G401.6 (cell line): ENCODE measurements at regions not wholly inside any gene's neighbourhood (a gene's known extent, or its start where the extent isn't known, plus 50 kb on each side); places are given as distances from the start of the nearest gene placed in this dataset.

Source experiments
- FAIRE-seq: peaks from 2 replicates; lab custom pipeline; 2012; peaks lifted over from hg19 to GRCh38; lab: Jason Lieb, UNC

GRCh38 chr4:127102361-127102760, 530.4 kb upstream of the INTU start:
- no peak for FAIRE-seq

- no peak for FAIRE-seq
Measured at GRCh38 chr4:127103681-127104115, 529.1 kb upstream of the INTU start.

DNA sequence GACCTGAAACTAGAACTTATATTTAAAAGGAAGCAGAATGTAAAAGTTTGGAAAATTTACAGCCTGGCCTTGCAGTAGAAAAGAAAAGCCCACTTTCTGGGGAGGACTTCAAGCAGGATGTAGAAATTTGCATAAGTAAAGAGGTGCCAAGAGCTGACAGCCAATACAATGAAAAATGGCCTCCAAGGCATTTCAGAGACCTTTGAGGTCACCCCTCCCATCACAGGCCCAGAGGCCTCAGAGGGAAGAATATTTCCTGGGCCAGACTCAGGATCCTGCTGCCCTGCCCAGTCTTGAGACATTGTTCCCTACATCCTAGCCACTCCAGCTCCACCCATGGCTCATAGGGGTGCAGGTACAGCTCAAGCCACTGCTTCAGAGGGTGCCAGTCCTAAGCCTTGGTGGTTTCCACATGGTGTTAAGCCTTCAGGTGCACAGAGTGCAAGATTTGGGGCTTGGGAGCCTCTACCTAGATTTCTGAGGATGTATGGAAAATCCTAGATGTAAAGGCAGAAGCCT, 518.9 kb upstream of the INTU start:
- FAIRE-seq, result no peak

- FAIRE-seq, result no peak
Measured at GRCh38 chr4:127118681-127119080, 514.1 kb upstream of the INTU start.

DNA sequence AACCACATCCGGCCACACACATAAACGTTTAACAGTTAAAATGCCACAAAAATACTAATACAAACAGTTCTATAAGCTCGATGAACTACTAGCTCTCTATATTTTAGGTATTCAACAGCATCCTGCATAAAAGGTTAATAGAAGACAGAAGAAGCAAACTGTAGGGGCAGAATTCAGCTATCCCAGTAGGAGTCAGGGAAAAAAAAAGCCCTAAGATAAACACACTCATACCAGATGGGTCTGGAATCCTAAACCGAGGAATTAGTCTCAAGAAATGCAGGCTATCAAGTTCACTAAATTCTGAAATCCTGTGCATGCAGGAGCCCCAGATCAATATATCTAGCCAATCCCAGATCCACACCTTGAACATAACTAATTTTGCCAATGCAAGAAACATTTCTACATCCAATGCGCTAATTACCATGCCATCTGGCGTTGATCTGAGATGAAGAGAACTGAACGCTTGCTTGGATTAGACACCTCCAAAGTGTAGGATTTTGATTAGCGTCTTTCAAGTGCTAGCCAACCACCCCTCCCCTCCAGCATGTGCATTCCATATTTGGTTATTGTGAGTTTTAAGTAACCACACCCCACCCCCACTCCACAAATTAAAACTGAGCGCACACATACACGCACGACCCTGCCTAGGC, 512.2 kb upstream of the INTU start:
- no peak for FAIRE-seq

DNA sequence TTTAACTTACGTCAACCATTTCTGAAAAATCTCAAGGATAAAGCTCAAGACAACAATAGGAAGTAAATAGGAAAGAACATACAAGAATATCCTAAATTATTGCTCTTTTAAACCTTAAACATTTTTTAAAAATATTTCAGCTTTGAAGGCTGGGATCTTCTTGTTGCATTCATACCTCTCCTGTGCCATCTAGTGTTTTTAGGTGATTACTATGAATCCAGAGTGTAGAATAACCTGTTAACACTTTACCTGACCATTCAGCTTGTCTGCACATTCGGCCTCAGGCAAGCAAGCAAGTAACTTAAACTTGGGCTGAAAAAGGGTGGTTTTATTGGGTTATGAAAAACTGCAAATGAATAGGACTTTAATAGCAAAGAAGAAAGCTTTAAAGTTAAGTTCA, 507.8 kb upstream of the INTU start:
- no peak for FAIRE-seq

DNA sequence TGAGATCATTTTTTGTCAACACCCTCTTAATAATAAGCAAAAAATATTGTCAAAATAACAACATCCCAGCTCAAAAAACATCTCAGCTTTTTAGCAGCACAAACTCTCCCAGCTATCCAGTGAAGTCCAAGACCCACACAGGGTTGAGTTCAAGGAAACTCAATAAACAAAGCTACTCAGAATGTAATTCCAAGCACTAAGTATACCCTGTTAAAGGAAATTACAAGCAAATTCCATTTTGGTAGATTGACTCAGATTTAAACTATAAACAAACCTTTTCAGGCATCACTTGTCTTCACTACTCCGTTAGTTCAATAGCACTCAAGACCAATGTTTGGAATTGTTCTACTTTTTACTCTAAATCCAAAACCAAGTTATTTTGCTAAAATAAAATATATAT, 506.0 kb upstream of the INTU start:
- FAIRE-seq, result no peak

GRCh38 chr4:127131527-127131926, 501.2 kb upstream of the INTU start:
- no peak for FAIRE-seq

GRCh38 chr4:127134490-127134889, 498.3 kb upstream of the INTU start:
- no peak for FAIRE-seq

GRCh38 chr4:127138586-127138985, 494.2 kb upstream of the INTU start:
- no peak for FAIRE-seq

GRCh38 chr4:127139788-127140286, 492.9 kb upstream of the INTU start:
- FAIRE-seq, result no peak

- no peak for FAIRE-seq
Measured at GRCh38 chr4:127140306-127140705, 492.5 kb upstream of the INTU start.

- no peak for FAIRE-seq
Measured at GRCh38 chr4:127141856-127142255, 490.9 kb upstream of the INTU start.

DNA sequence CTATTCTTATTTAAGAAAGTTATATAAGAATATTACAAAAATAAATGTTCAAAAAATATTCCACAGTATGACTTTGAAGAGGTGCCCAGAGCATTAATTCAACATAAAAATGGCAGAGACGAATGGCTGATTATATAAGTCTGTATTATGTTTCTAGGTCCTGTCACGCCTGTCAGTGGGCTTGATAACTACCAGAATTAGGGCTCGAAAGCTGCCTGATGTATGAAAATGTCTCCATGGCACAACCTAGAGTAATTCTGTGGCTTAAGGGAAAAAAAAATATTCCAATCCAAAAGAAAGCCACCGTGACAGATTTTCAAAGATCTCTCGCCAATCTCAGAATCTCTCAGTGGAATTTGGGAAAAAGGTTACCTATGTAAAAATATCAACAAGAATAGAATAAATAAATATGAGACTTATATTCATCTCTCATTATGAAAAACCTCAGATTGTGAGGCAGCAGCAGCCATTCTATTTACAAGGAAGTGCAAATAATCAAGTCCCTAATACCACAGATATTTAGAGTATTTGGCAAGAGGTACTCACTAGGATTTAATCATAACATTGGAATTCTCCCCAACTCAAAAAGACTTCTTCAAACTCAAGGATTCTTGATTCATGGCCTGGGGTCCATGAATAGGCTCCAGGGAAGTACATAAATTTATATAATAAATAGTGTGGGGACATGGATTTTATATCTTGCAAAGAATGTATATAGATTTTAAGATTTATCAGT, 489.1 kb upstream of the INTU start:
- FAIRE-seq, result no peak

DNA sequence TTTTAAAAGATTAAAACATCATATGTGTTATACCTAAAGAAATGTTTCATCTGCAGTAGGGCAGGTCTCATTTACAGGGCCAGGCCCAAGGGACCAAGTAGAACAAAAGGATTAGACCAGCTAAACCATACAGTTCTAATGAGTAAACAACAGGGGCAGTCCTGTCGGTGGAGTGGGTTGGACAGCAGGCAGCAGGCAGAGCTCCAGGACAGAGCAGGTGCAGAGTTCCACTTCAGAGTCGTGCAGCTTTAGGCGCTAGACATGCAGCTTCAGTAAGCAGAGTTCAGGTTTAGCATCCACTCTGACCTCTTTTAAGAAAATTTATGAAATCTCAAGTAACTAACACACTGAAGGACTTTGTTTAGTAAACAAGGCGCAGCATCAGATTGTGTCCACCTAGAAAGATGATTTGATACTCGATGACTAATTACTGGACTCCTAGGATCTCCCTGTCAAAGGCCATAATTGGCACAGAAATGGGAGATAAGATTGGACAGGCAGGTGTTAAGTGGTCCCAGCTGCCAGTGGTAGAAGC, 487.7 kb upstream of the INTU start:
- FAIRE-seq, result no peak

- FAIRE-seq, result no peak
Measured at GRCh38 chr4:127148165-127148564, 484.6 kb upstream of the INTU start.

- no peak for FAIRE-seq
Measured at GRCh38 chr4:127149086-127149485, 483.7 kb upstream of the INTU start.

GRCh38 chr4:127151941-127152340, 480.8 kb upstream of the INTU start:
- no peak for FAIRE-seq

DNA sequence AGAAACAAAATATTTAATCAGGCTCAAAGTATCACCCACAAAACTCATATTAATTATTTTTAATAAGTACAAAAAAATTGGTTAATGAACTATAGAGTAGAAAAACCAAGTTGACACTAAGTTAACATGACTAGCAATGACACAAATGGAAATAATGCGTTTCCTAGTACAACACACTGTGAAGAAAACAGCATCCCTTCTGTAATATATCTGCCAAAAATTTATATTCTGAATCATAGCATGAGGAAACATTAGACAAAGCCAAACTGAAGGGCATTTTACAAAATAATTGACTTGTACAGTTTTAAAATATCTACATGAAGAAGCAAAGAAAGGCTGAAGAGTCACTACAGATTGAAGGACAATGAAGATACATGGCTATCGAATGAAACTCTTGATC, 477.6 kb upstream of the INTU start:
- no peak for FAIRE-seq

DNA sequence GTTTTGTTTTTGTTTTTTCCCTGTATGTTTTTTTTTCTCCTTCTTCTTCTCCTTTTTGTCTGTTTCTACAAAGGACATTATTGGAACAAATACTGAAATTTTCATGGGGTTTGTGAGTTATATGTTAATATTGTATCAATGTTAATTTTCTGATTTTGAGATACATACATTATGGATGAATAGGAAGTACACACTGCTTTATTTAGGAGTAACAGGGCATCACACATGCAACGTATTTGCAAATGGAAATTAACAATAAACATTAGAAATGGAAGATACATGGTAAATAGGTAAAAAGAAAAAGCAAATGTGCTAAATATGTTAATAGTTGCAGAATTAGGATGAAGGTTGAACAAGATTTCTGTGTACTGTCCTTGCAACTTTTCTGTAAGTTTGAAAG, 477.2 kb upstream of the INTU start:
- FAIRE-seq, result no peak

- no peak for FAIRE-seq
Measured at GRCh38 chr4:127162741-127163140, 470.0 kb upstream of the INTU start.

DNA sequence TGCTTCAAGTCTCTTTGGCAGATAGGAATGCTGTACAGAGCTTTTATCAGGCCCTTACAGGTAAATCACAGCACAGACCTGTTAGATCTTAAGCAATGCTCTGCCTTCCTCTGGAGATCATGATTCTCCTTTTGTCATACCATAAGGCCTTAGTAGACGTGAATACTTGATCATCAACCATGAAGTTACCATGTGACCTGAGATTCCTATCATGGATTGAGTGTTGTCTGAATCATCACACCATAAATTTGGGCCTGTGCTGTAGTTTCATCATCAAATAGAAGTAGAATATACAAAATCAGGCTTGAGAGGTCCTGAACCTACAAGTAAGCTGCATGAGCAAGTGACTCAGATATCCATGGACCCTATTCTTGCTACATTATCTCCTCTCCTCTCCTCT, 466.8 kb upstream of the INTU start:
- no peak for FAIRE-seq

DNA sequence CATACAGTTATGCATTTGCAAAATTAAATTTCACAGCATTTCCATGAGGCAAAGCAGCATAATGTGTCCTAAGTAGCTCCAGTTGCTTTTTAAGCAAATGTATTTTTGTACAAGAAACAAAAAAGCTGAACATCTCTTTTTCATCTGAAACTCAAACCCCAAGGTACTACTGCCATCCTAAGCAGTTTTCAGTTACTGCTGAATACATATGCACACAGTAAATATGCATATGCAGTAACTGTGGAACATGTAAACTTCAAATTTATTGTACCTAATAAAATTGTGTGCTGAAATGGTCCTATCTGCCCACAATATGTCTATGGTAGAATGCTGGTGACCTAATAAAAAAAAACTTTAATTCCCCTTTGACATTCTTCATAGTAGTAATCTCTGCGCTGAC, 458.6 kb upstream of the INTU start:
- FAIRE-seq, result no peak

- no peak for FAIRE-seq
Measured at GRCh38 chr4:127174616-127175015, 458.1 kb upstream of the INTU start.
